WTC11 (cell line): ENCODE measurements at regions not wholly inside any gene's neighbourhood (a gene's known extent, or its start where the extent isn't known, plus 50 kb on each side); places are given as distances from the start of the nearest gene placed in this dataset.

Experiments used
- ATF2 ChIP-seq: sonication (generic); formaldehyde crosslinking; IDR thresholded peaks from 2 replicates; pipeline ENCODE4 v1.8.1; 2022; ENCODE audit warnings: low read depth, missing genetic modification reagents, borderline replicate concordance
- CREB1 ChIP-seq: sonication (generic); formaldehyde crosslinking; IDR thresholded peaks from 2 replicates; pipeline ENCODE4 v1.8.0; 2023; ENCODE audit warnings: mild to moderate bottlenecking, missing genetic modification reagents
- CTCF ChIP-seq: fragments of 200-600 bp; IDR thresholded peaks from 2 replicates; pipeline ENCODE4 v1.8.0; 2022; ENCODE audit warnings: antibody characterized with exemption
- ERG ChIP-seq: fragments of 250-450 bp; sonication (Bioruptor Pico); IDR thresholded peaks from 2 replicates; pipeline ENCODE4 v1.8.0; 2021; ENCODE audit warnings: mild to moderate bottlenecking
- GABPB1 ChIP-seq: sonication (generic); formaldehyde crosslinking; IDR thresholded peaks from 2 replicates; pipeline ENCODE4 v1.8.1; 2023; ENCODE audit warnings: mild to moderate bottlenecking, missing genetic modification reagents
- MAX ChIP-seq: sonication (generic); formaldehyde crosslinking; IDR thresholded peaks from 2 replicates; pipeline ENCODE4 v1.8.0; 2022; ENCODE audit warnings: mild to moderate bottlenecking, missing genetic modification reagents
- PREB ChIP-seq: sonication (generic); formaldehyde crosslinking; IDR thresholded peaks from 2 replicates; pipeline ENCODE4 v1.8.1; 2022; ENCODE audit warnings: mild to moderate bottlenecking, missing genetic modification reagents, moderate library complexity, borderline replicate concordance
- SP1 ChIP-seq: sonication (generic); formaldehyde crosslinking; conservative IDR thresholded peaks from 2 replicates; pipeline ENCODE4 v1.8.1; 2022; ENCODE audit warnings: missing genetic modification reagents
- TEAD4 ChIP-seq: sonication (generic); formaldehyde crosslinking; IDR thresholded peaks from 2 replicates; pipeline ENCODE4 v1.8.0; 2022; ENCODE audit warnings: mild to moderate bottlenecking, missing genetic modification reagents
- USF2 ChIP-seq: sonication (generic); formaldehyde crosslinking; IDR thresholded peaks from 2 replicates; pipeline ENCODE4 v1.8.1; 2023; ENCODE audit warnings: mild to moderate bottlenecking, missing genetic modification reagents, moderate library complexity
- ZBTB21 ChIP-seq: sonication (generic); formaldehyde crosslinking; IDR thresholded peaks from 2 replicates; pipeline ENCODE4 v1.8.1; 2023; ENCODE audit warnings: mild to moderate bottlenecking, missing genetic modification reagents, borderline replicate concordance
- ZNF121 ChIP-seq: sonication (generic); formaldehyde crosslinking; IDR thresholded peaks from 2 replicates; pipeline ENCODE4 v1.8.0; 2023; ENCODE audit warnings: missing genetic modification reagents
- ZNF317 ChIP-seq: sonication (generic); formaldehyde crosslinking; IDR thresholded peaks from 2 replicates; pipeline ENCODE4 v1.8.1; 2023; ENCODE audit warnings: low read depth, mild to moderate bottlenecking, moderate library complexity, missing genetic modification reagents, borderline replicate concordance

- no peak for TF ChIP-seq CTCF
- TF ChIP-seq PREB (CRISPR knock-in tag), result no peak
- no peak for TF ChIP-seq ZNF317 (CRISPR knock-in tag)
- no peak for TF ChIP-seq SP1 (CRISPR knock-in tag)
- no peak for TF ChIP-seq ZNF121
- no peak for TF ChIP-seq ERG (CRISPR knock-in tag)
- no peak for TF ChIP-seq GABPB1 (CRISPR knock-in tag)
- peak; percentile 30; the same call in 1 of the 2 replicates for TF ChIP-seq MAX
- no peak for TF ChIP-seq CREB1 (CRISPR knock-in tag)
- TF ChIP-seq TEAD4 (CRISPR knock-in tag), result no peak
- no peak for TF ChIP-seq ATF2 (CRISPR knock-in tag)
- no peak for TF ChIP-seq USF2 (CRISPR knock-in tag)
- TF ChIP-seq ZBTB21 (CRISPR knock-in tag), result no peak
These were observed 517.4 kb upstream of the ZMIZ1 start for GRCh38 chr10:78551184-78552005.
